CD8-positive, alpha-beta memory T cell (primary cell): ENCODE measurements at regions not wholly inside any gene's neighbourhood (a gene's known extent, or its start where the extent isn't known, plus 50 kb on each side); places are given as distances from the start of the nearest gene placed in this dataset.

Source experiments
- CTCF ChIA-PET: fragments of 350-600 bp; sonication (Branson Sonifier 250); formaldehyde crosslinking; loops from one replicate; lab custom pipeline; 2021; ENCODE audit warnings: antibody characterized with exemption; lab: Charles Lee
- POLR2A ChIA-PET: fragments of 350-600 bp; sonication (Branson Sonifier 250); formaldehyde crosslinking; loops from one replicate; lab custom pipeline; 2021; ENCODE audit warnings: antibody characterized with exemption; lab: Charles Lee
- DNase-seq, 5 donors: peaks; one replicate each; pipeline versions ENCODE4 v3.0.0 to v3.0.0-alpha.2; 2020 to 2022; ENCODE audit warnings: mixed read lengths in 1 of 5
- H3K27ac ChIP-seq: one replicate; pipeline ENCODE4 v1.7.0; 2013; ENCODE audit warnings: low read depth, mild to moderate bottlenecking, low read length, moderate library complexity
- H3K27me3 ChIP-seq: 2 replicates; pipeline ENCODE4 v1.7.0; 2013; ENCODE audit warnings: low read length, mild to moderate bottlenecking; ENCODE audit not compliant: insufficient read depth, poor library complexity, severe bottlenecking
- H3K36me3 ChIP-seq: 2 replicates; pipeline ENCODE4 v1.7.0; 2013; ENCODE audit warnings: mild to moderate bottlenecking, low read length, moderate library complexity; ENCODE audit not compliant: insufficient read depth
- H3K4me1 ChIP-seq: 2 replicates; pipeline ENCODE4 v1.7.0; 2013; ENCODE audit warnings: mild to moderate bottlenecking, low read length, moderate library complexity; ENCODE audit not compliant: insufficient read depth
- H3K4me3 ChIP-seq: 2 replicates; pipeline ENCODE4 v1.7.0; 2013; ENCODE audit warnings: mild to moderate bottlenecking, low read length
- H3K9me3 ChIP-seq: 2 replicates; pipeline ENCODE4 v1.7.0; 2013; ENCODE audit warnings: mild to moderate bottlenecking, low read length
- H3K27ac Mint-ChIP-seq, 8 donors: one replicate each; pipeline ENCODE4 v1.8.0; 2020 to 2021; ENCODE audit warnings: mixed read lengths in 8 of 8, mild to moderate bottlenecking in 6 of 8, inconsistent platforms in 3 of 8, moderate library complexity in 3 of 8
- H3K27me3 Mint-ChIP-seq, 2 donors: one replicate each; pipeline ENCODE4 v1.8.0; 2020 to 2021; ENCODE audit warnings: mixed read lengths in 2 of 2, mild to moderate bottlenecking in 1 of 2, moderate library complexity in 1 of 2
- H3K36me3 Mint-ChIP-seq, 3 donors: one replicate each; pipeline ENCODE4 v1.8.0; 2020 to 2021; ENCODE audit warnings: mixed read lengths in 3 of 3, inconsistent platforms in 1 of 3, mild to moderate bottlenecking in 1 of 3
- H3K4me1 Mint-ChIP-seq, 3 donors: one replicate each; pipeline ENCODE4 v1.8.0; 2020 to 2021; ENCODE audit warnings: mixed read lengths in 3 of 3, inconsistent platforms in 1 of 3, mild to moderate bottlenecking in 1 of 3
- H3K4me3 Mint-ChIP-seq, 7 donors: one replicate each; pipeline ENCODE4 v1.8.0; 2020 to 2021; ENCODE audit warnings: mixed read lengths in 7 of 7, mild to moderate bottlenecking in 6 of 7, moderate library complexity in 4 of 7, inconsistent platforms in 2 of 7
- H3K9me3 Mint-ChIP-seq, 5 donors: one replicate each; pipeline ENCODE4 v1.8.0; 2020 to 2022; ENCODE audit warnings: mixed read lengths in 5 of 5, mild to moderate bottlenecking in 3 of 5, moderate library complexity in 2 of 5, inconsistent platforms in 1 of 5

- no peaks in the 10 kb centered on the region for H3K9me3 ChIP-seq
- H3K4me1 ChIP-seq, result no peaks in the 10 kb centered on the region
- H3K36me3 Mint-ChIP-seq, result peaks cover 0 to 1% (median 0%) of the 10 kb centered on the region in 3 donors
- H3K9me3 Mint-ChIP-seq, result no peaks in the 10 kb centered on the region
- peaks cover 2 to 3% of the 10 kb centered on the region in 2 donors for H3K27me3 Mint-ChIP-seq
- ChIA-PET POLR2A (no interaction called here), CTCF (no interaction called here)
- H3K4me1 Mint-ChIP-seq, result no peaks in the 10 kb centered on the region
- no peak overlapping the region for H3K27ac ChIP-seq
- no peak overlapping the region for H3K27ac Mint-ChIP-seq
- DNase-seq, result no peak
- H3K4me3 Mint-ChIP-seq, result no peak overlapping the region
- H3K36me3 ChIP-seq, result no peaks in the 10 kb centered on the region
- H3K4me3 ChIP-seq, result no peak overlapping the region
- no peaks in the 10 kb centered on the region for H3K27me3 ChIP-seq
Observed at GRCh38 chr3:158916111-158916510, 114.3 kb downstream of the MFSD1 start.

GRCh38 chr3:158918008-158918407 lies 116.2 kb downstream of the MFSD1 start:
- H3K4me1 ChIP-seq, result no peaks in the 10 kb centered on the region
- no peak overlapping the region for H3K27ac ChIP-seq
- no peaks in the 10 kb centered on the region for H3K36me3 ChIP-seq
- POLR2A ChIA-PET, result no interaction called here
- no peaks in the 10 kb centered on the region for H3K27me3 ChIP-seq
- H3K36me3 Mint-ChIP-seq, result peaks cover 0 to 1% (median 0%) of the 10 kb centered on the region in 3 donors
- H3K4me3 Mint-ChIP-seq, result no peak overlapping the region
- no peak for DNase-seq
- H3K27me3 Mint-ChIP-seq, result peaks cover 1 to 3% of the 10 kb centered on the region in 2 donors
- no peaks in the 10 kb centered on the region for H3K9me3 ChIP-seq
- no peaks in the 10 kb centered on the region for H3K9me3 Mint-ChIP-seq
- CTCF ChIA-PET, result no interaction called here
- no peak overlapping the region for H3K4me3 ChIP-seq
- H3K27ac Mint-ChIP-seq, result no peak overlapping the region
- H3K4me1 Mint-ChIP-seq, result no peaks in the 10 kb centered on the region

DNA sequence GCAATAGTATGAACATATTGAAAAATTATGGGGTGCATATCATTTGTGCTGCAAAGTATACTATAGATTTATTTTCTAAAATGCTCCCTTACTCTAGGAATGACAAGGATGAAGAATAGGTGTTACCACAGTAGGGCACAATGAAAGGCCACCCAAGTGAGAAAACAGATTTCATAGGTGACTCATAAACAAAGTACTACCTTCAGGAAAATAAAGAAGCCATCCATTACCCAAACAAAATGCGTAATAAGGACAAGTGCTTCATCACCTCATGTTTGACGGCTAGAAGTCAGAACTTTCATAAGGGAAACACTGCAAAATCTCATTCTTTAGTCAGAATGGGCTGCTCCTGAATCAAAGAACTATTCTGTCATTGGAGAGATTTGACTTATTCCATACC lies 116.6 kb downstream of the MFSD1 start:
- ChIA-PET POLR2A (no interaction called here), CTCF (no interaction called here)
- Mint-ChIP-seq H3K4me1 (no peaks in the 10 kb centered on the region), H3K36me3 (peaks cover 0 to 1% (median 0%) of the 10 kb centered on the region in 3 donors), H3K27ac (no peak overlapping the region), H3K9me3 (no peaks in the 10 kb centered on the region), H3K27me3 (peaks cover 1 to 3% of the 10 kb centered on the region in 2 donors), H3K4me3 (no peak overlapping the region)
- no peaks in the 10 kb centered on the region for H3K36me3 ChIP-seq
- no peaks in the 10 kb centered on the region for H3K27me3 ChIP-seq
- no peak overlapping the region for H3K4me3 ChIP-seq
- no peak overlapping the region for H3K27ac ChIP-seq
- H3K9me3 ChIP-seq, result no peaks in the 10 kb centered on the region
- no peak for DNase-seq
- no peaks in the 10 kb centered on the region for H3K4me1 ChIP-seq

- POLR2A ChIA-PET, result no interaction called here
- no peak for DNase-seq
- H3K4me3 ChIP-seq, result no peak overlapping the region
- peaks cover 0 to 3% of the 10 kb centered on the region in 2 donors for H3K27me3 Mint-ChIP-seq
- H3K4me3 Mint-ChIP-seq, result no peak overlapping the region
- H3K27me3 ChIP-seq, result no peaks in the 10 kb centered on the region
- H3K4me1 Mint-ChIP-seq, result no peaks in the 10 kb centered on the region
- H3K9me3 Mint-ChIP-seq, result no peaks in the 10 kb centered on the region
- no peak overlapping the region for H3K27ac Mint-ChIP-seq
- no peaks in the 10 kb centered on the region for H3K36me3 ChIP-seq
- CTCF ChIA-PET, result no interaction called here
- H3K4me1 ChIP-seq, result no peaks in the 10 kb centered on the region
- peaks cover 0 to 1% (median 0%) of the 10 kb centered on the region in 3 donors for H3K36me3 Mint-ChIP-seq
- H3K9me3 ChIP-seq, result no peaks in the 10 kb centered on the region
- no peak overlapping the region for H3K27ac ChIP-seq
Observed at GRCh38 chr3:158920371-158920770, 118.5 kb downstream of the MFSD1 start.

- Histone ChIP-seq H3K36me3 (no peaks in the 10 kb centered on the region), H3K27ac (no peak overlapping the region), H3K9me3 (no peaks in the 10 kb centered on the region), H3K27me3 (no peaks in the 10 kb centered on the region), H3K4me1 (no peaks in the 10 kb centered on the region), H3K4me3 (no peak overlapping the region)
- no peak for DNase-seq
- Mint-ChIP-seq H3K36me3 (peaks cover 0 to 4% (median 0%) of the 10 kb centered on the region in 3 donors), H3K4me1 (no peaks in the 10 kb centered on the region), H3K4me3 (no peak overlapping the region), H3K27ac (no peak overlapping the region), H3K9me3 (peaks cover 0 to 3% (median 0%) of the 10 kb centered on the region in 5 donors), H3K27me3 (peaks cover 4 to 5% of the 10 kb centered on the region in 2 donors)
- POLR2A ChIA-PET, result no interaction called here
- CTCF ChIA-PET, result no interaction called here
Observed at GRCh38 chr3:158925021-158925420, 123.2 kb downstream of the MFSD1 start.

DNA sequence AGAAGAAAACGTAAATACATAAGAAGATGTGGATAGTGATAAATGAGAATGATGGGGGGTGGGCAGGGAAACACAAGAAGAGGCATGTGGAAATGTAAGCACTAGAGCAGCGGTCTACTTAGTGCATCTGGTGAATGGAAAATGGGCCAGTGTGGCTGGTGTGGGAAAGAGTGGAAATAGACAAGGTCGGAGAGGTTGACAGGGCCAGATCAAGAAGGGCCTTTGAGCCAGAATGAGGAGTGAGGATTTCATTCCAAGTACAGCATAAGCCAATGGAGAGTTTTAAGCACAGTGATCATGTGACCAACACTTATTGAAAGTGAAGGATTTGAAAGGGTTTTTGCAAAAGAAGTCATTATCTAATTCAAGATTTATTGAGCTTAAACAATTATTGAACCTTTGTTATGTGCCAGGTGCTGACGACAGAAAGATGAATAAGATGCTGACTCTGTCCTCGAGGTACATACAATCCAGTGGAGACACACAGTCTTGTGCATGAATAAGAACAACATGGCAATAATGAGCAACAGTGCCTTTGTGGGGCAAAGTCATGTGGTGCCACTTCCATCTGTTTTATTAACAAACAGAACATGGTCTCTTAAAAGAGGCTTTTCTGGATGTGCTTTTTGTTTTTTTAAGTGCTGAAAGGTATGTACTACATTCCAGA lies 124.1 kb downstream of the MFSD1 start:
- Mint-ChIP-seq H3K9me3 (peaks cover 0 to 3% (median 0%) of the 10 kb centered on the region in 5 donors), H3K36me3 (peaks cover 0 to 4% (median 0%) of the 10 kb centered on the region in 3 donors), H3K27ac (no peak overlapping the region), H3K27me3 (peaks cover 4 to 5% of the 10 kb centered on the region in 2 donors), H3K4me1 (no peaks in the 10 kb centered on the region), H3K4me3 (no peak overlapping the region)
- Histone ChIP-seq H3K4me3 (no peak overlapping the region), H3K9me3 (no peaks in the 10 kb centered on the region), H3K36me3 (no peaks in the 10 kb centered on the region), H3K27me3 (no peaks in the 10 kb centered on the region), H3K4me1 (no peaks in the 10 kb centered on the region), H3K27ac (no peak overlapping the region)
- POLR2A ChIA-PET, result no interaction called here
- CTCF ChIA-PET, result no interaction called here
- no peak for DNase-seq

GRCh38 chr3:158935846-158936245 lies 134.0 kb downstream of the MFSD1 start:
- Histone ChIP-seq H3K27ac (no peak overlapping the region), H3K4me3 (no peak overlapping the region), H3K4me1 (no peaks in the 10 kb centered on the region), H3K36me3 (no peaks in the 10 kb centered on the region), H3K9me3 (no peaks in the 10 kb centered on the region), H3K27me3 (no peaks in the 10 kb centered on the region)
- peaks cover 7 to 18% of the 10 kb centered on the region in 2 donors for H3K27me3 Mint-ChIP-seq
- peaks cover 0 to 5% (median 0%) of the 10 kb centered on the region in 3 donors for H3K36me3 Mint-ChIP-seq
- no peaks in the 10 kb centered on the region for H3K4me1 Mint-ChIP-seq
- H3K9me3 Mint-ChIP-seq, result peaks cover 8 to 34% (median 23%) of the 10 kb centered on the region in 5 donors
- no peak overlapping the region for H3K27ac Mint-ChIP-seq
- POLR2A ChIA-PET, result no interaction called here
- CTCF ChIA-PET, result no interaction called here
- no peak for DNase-seq
- no peak overlapping the region for H3K4me3 Mint-ChIP-seq

- H3K27me3 Mint-ChIP-seq, result peaks cover 7 to 18% of the 10 kb centered on the region in 2 donors
- ChIA-PET POLR2A (no interaction called here), CTCF (no interaction called here)
- H3K27ac Mint-ChIP-seq, result no peak overlapping the region
- DNase-seq, result no peak
- Histone ChIP-seq H3K4me3 (no peak overlapping the region), H3K9me3 (no peaks in the 10 kb centered on the region), H3K4me1 (no peaks in the 10 kb centered on the region), H3K36me3 (no peaks in the 10 kb centered on the region), H3K27me3 (no peaks in the 10 kb centered on the region), H3K27ac (no peak overlapping the region)
- H3K36me3 Mint-ChIP-seq, result peaks cover 0 to 5% (median 0%) of the 10 kb centered on the region in 3 donors
- no peak overlapping the region for H3K4me3 Mint-ChIP-seq
- peaks cover 8 to 39% (median 23%) of the 10 kb centered on the region in 5 donors for H3K9me3 Mint-ChIP-seq
- H3K4me1 Mint-ChIP-seq, result no peaks in the 10 kb centered on the region
Observed at GRCh38 chr3:158936530-158937113, 134.8 kb downstream of the MFSD1 start.
